Activated CD4-positive, alpha-beta T cell treated with anti-CD3 and anti-CD28 coated beads for 4 hours (primary cell): ENCODE measurements at regions not wholly inside any gene's neighbourhood (a gene's known extent, or its start where the extent isn't known, plus 50 kb on each side); places are given as distances from the start of the nearest gene placed in this dataset.
"Not testable (repeated sequence)": the region's sequence is repeated elsewhere in the genome, so short reads cannot be mapped to it uniquely, and the experiment has no call there.

ENCODE experiments used
- DNase-seq, 2 donors: peaks; one replicate each; pipeline ENCODE4 v3.0.0-alpha.2; 2020

DNA sequence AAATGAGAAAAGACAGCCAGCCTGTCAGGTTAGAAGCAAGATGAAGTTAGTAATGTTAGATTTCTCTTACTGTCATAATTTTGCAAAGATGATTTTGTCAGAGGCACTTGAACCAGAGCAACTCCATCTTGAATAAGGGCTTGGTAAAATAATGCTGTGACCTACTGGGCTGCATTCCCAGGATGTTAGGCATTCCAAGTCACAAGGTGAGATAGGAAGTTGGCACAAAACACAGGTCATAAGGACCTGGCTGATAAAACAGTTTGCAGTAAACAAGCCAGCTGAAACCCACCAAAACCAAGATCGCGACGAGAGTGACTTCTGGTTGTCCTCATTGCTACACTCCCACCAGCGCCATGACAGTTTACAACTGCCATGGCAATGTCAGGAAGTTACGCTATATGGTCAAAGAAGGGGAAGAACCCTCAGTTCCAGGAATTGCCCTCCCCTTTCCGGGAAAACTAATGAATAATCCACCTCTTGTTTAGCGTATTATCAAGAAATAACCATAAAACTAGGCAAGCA is 1313.5 kb upstream of the TMEM132C start:
- no peak for DNase-seq

DNA sequence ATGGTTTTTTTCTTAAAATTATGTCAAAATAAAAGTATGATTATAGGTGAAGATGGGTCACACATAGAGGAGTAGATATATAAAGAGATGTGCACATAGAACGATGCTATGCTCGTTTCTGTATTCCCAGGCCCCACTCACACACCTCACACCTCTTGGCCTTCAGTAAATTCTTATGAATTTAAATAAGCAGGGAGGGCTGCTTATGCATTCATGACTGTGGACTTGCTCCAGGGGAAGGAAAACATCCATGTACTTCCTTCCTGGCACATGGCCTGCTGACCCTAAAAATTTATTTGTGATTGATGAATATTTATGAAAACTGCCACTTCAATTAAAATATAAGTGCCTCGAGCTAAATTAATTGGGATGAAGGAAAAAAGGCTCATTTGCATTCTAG is 1306.7 kb upstream of the TMEM132C start:
- no peak for DNase-seq

- DNase-seq = no peak
Measured at GRCh38 chr12:126960709-126961108, 1306.3 kb upstream of the TMEM132C start.

DNA sequence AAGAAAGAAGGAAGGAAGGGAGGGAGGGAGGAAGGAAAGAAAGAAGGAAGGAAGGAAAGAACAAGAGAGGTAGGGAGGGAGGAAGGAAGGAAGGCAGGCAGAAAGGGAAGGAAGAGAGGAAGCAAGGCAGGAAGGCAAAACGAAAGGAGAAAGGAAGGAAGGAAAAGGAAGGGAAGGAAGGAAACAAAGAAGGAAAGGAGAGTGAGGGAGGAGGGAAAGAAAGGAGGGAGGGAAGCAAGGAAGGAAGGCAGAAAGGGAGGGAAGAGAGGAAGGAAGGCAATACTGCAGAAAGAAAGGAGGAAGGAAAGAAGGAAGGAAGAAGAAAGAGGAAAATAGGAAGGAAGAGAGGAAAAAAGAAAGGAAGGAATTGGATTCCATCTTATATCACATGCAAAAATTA is 1303.1 kb upstream of the TMEM132C start:
- DNase-seq = no peak

DNA sequence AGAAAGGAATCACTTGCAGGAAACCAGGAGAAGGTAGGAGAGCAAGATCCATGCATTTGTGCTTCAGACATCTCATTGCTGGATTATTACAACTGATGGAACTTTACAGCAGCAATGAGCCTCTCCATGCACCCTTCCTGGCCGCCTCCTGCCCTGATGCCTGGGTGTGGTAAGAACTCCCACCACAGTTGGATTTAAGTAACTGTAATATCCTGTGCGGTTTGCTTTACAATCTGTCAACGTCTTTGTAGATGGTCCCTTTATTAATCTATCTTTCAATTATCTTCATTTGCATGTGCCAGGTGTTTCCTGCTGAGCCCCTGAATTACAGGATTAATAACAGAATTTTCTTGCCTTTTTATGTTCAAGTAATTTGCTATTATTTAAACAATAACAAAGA is 1300.5 kb upstream of the TMEM132C start:
- DNase-seq = no peak

GRCh38 chr12:126967152-126967551 is 1299.8 kb upstream of the TMEM132C start:
- DNase-seq = no peak

GRCh38 chr12:126974779-126975178 is 1292.2 kb upstream of the TMEM132C start:
- DNase-seq = no peak

DNA sequence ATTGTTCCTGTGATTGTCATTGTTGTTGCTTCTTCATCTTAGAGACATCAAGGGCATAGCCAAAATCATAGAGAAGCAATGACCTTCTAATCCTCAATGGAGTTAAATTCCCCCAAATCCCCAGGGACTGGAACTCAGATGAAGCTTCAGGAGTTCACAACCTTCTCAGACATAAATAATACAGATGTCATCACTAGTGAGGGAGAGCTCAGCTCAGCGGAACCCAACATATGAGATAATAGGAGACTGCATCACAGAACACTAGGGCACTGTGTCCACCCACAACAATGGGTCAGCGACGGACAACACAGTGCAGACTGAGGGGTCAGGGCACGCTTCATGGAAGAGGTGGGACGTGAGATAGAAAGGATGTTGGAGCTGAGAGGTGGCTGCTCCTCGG is 1290.4 kb upstream of the TMEM132C start:
- DNase-seq = no peak

DNA sequence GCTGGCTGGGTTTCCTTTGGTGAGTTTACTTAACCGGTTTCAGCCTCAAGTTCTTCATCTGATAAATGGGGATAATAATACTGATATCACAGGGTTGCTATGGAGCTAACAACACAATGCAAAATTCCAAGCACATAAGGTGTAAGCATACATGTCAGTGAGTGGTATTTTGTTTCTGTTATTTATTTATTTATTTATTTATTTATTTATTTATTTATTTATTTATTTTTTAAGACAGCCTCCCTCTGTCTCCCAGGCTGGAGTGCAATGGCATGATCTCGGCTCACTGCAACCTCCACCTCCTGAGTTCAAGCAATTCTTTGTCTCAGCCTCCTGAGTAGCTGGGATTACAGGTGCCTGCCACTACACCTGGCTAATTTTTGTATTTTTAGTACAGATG is 1287.4 kb upstream of the TMEM132C start:
- DNase-seq = not testable (repeated sequence)

GRCh38 chr12:126982707-126983106 is 1284.3 kb upstream of the TMEM132C start:
- no peak for DNase-seq

DNA sequence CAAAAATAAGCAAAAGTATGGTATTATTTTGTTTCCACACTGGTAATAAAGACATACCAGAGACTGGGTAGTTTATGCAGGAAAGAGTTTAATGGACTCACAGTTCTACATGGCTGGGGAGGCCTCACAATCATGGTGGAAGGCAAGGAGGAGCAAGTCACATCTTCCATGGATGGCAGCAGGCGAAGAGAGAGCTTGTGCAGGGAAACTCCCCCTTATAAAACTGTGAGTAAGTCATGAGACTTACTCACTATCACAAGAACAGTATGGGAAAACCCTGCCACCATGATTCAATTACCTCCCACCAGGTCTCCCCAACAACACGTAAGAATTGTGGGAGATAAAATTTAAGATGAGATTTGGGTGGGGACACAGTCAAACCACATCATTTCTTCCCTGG is 1283.2 kb upstream of the TMEM132C start:
- DNase-seq = not testable (repeated sequence)

DNA sequence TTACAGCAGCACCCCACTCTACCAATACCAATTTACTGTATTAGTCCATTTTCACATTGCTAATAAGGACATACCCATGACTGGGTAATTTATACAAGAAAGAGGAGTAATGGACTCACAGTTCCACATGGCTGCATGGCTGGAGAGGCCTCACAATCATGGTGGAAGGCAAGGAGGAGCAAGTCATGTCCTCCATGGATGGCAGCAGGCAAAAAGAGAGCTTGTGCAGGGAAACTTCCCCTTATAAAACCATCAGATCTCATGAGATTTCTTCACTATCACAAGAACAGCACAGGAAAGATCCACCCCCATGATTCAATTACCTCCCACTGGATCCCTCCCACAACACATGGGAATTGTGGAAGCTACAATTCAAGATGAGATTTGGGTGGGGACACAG is 1281.3 kb upstream of the TMEM132C start:
- not testable (repeated sequence) for DNase-seq

DNA sequence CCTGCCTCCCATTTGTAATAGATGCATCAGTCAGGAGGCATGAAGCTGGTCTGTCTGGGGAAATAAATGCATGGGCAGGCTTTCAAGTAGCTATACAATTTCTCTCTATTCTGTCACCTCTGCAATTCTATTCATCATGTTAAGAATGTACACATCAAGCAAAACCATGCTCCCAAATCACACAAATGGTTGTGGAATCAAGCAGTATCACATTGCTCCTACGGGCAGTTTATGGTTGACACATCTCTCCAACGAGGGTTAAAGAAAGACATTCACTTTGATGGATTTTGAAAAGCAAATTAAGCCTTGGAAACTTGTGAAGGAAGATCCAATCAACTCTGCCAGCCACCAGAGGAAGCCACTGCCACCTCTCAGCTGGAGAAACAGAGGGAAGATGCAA is 1277.4 kb upstream of the TMEM132C start:
- no peak for DNase-seq

DNA sequence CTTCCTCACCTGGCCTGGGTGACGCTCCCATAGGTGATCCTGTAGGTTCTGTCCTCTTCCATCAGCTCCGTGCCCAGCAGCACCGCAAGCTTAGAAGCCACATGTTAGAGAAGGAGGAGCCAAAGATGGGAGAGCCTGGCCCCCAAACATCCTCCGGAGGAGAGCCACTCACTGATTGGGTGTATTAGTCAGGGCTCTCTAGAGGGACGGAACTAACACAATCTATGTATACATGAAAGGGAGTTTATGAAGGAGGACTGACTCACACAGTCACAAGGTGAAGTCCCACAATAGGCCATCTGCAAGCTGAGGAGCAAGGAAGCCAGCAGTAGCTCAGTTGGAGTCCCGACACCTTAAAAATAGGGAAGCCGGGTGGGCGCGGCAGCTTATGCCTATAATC is 1273.1 kb upstream of the TMEM132C start:
- no peak for DNase-seq

- no peak for DNase-seq
Measured at GRCh38 chr12:126994599-126994998, 1272.4 kb upstream of the TMEM132C start.

- DNase-seq = no peak
Measured at GRCh38 chr12:126998031-126998430, 1268.9 kb upstream of the TMEM132C start.

GRCh38 chr12:126998747-126999285 is 1268.2 kb upstream of the TMEM132C start:
- DNase-seq = no peak

- DNase-seq = no peak
Measured at GRCh38 chr12:126999352-126999751, 1267.6 kb upstream of the TMEM132C start.

GRCh38 chr12:127005406-127005805 is 1261.6 kb upstream of the TMEM132C start:
- no peak for DNase-seq

DNA sequence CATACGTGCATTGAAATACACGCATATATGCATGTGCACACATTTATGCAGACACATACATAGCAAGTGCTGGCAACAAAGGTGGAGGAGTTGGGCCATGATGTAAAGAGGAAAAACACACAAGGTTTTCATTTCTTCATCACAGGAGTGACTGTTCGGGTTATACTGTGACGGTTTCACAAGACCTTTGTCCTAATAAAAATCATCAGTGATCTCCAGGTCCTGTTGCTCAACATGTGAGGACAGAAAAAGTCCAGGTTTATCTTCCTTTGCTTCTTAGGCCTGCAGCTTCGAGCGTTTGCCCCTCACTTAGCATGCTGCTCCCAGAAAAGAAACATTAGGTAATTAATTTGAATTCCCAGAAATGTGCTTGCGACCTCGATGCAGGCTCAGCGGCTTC is 1260.0 kb upstream of the TMEM132C start:
- no peak for DNase-seq

DNA sequence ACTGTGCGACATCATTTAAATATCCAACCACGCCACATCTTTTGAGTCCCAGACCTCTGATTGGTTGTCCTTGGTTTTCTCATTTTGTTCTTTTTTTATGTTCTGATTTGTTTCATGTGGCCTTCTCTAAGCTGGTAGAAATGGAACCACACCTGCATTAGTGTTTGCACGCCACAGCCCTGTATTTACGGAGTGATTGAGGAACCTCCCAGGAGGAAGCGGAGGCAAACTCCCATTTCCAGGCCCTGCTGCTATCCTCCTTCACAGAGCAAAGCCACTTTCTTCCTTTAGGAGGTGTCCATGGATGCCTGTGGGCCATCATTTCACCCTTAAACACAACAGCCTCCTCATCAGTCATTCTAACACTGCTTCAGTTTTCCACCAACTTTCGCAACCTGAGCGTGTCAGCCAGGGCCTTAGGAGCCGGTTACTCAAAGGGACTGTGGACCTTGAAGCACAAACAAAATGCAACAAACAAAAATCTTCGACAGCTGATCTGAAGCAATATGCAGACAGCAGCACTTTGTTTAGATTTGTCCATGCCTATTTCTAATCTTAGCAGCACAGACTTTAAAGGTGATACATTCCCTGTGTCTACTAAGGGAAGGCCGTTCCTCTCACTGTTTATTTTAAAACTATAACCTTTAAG is 1258.1 kb upstream of the TMEM132C start:
- no peak for DNase-seq

DNA sequence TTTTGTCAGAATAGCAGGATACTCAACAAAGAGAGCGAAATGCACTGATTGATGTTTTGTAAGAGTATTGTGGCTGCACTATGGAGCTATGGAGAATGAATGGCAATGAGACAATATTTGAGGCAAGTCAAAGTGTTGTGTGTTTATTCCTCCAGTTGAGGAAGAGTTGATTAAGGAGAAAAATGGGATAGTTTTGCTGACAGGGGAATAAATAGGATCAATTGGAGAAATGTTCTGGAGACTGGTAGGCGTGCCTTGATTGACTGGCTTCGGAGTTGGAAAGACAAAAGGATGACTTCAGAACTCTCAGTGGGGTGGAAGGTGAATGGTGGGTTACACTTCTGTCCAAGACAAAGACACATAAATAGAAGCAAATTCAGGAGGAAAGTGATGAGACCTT is 1254.9 kb upstream of the TMEM132C start:
- no peak for DNase-seq

- no peak for DNase-seq
Measured at GRCh38 chr12:127013197-127013596, 1253.8 kb upstream of the TMEM132C start.

DNA sequence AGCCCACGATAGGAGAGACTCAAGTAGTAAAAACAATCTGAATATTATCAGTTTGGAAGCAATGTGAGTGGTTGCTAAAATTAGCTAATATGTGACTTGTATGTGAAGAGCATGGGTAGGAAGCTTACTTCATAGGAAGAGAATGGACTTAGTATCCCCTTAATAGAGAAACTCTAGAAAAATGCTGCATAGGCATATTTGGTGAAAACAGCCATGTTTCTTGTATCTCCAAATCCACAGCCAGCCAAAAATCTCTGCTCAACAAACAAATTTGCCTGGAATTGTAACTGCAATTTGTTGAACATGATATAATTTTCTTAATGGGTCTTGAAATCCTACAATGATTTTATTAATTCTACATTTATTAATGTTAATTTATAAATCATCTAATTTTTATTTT is 1252.9 kb upstream of the TMEM132C start:
- no peak for DNase-seq

GRCh38 chr12:127024791-127025190 is 1242.2 kb upstream of the TMEM132C start:
- no peak for DNase-seq
